Right lobe of liver (tissue), 6 donors: ENCODE measurements at regions not wholly inside any gene's neighbourhood (a gene's known extent, or its start where the extent isn't known, plus 50 kb on each side); places are given as distances from the start of the nearest gene placed in this dataset.
A peak's percentile ranks its signal among the peaks of the same experiment; 100 is the strongest.

Experiments
- ATAC-seq, 4 donors: fragments of 200-7000 bp; cut with Tn5 transposase; one replicate each; pipeline ENCODE4 v1.9.1; 2020; ENCODE audit warnings: mild to moderate bottlenecking in 4 of 4, moderate library complexity in 4 of 4
- DNase-seq, 3 donors: peaks; one replicate each; pipeline ENCODE4 v3.0.0-alpha.2; 2020
- H3K27ac ChIP-seq, 3 donors: fragments of 200-600 bp; one replicate each; pipeline ENCODE4 v1.8.0; 2022
- H3K27me3 ChIP-seq, 2 donors: fragments of 200-600 bp; one replicate each; pipeline ENCODE4 v1.8.0; 2022
- H3K36me3 ChIP-seq, 4 donors: fragments of 200-600 bp; sonication (generic) in 1 of 4; one replicate each; pipeline versions ENCODE4 v1.5.1 to v1.8.0; 2017 to 2022; ENCODE audit warnings: control low read depth in 1 of 4
- H3K4me1 ChIP-seq, 4 donors: fragments of 200-600 bp; sonication (generic) in 1 of 4; one replicate each; pipeline versions ENCODE4 v1.5.1 to v1.8.0; 2017 to 2022; ENCODE audit warnings: control low read depth in 1 of 4
- H3K4me3 ChIP-seq, 3 donors: fragments of 200-600 bp; one replicate each; pipeline ENCODE4 v1.8.0; 2022
- H3K9me3 ChIP-seq, 4 donors: fragments of 200-600 bp; sonication (generic) in 1 of 4; one replicate each; pipeline versions ENCODE4 v1.5.1 to v1.8.0; 2017 to 2022; ENCODE audit warnings: control low read depth in 1 of 4
- POLR2A ChIP-seq: fragments of 450-650 bp; IDR thresholded peaks from one replicate; pipeline ENCODE4 v1.6.1; 2017; ENCODE audit warnings: antibody characterized with exemption, mild to moderate bottlenecking
- WGBS: methylation state at CpG from one replicate; pipeline ENCODE4 v1.1.6; 2018; ENCODE audit warnings: low coverage, low lambda C conversion rate; ENCODE audit not compliant: insufficient coverage; ENCODE audit errors: missing lambda C conversion rate; 5-methylcytosine and 5-hydroxymethylcytosine counted together
- intact Hi-C, 2 donors: fragments of 100-400 bp; cut with DNase I; formaldehyde crosslinking; loops; one replicate each; pipeline versions ENCODE4 v1.11.2 to v1.14.1; 2022
- TF ChIP-seq, protein P1 (sequence below), 4 donors: fragments of 200-600 bp in 3 of 4; fragments of 450-650 bp in 1 of 4; IDR thresholded peaks; one replicate each; pipeline versions ENCODE4 v1.5.1 to v1.8.0; 2016 to 2022; ENCODE audit warnings: antibody characterized with exemption in 4 of 4, mild to moderate bottlenecking in 2 of 4
- donor health status: DM: no; HTN: yes; CAD: no.
- donor health status: DM: no; HTN: no; CAD: no.
- donor health status: DM: no; HTN: no; CAD: no.
- donor health status: DM: no; HTN: yes; CAD: no.
- donor health status: DM: no; HTN: yes; CAD: no.

DNA sequence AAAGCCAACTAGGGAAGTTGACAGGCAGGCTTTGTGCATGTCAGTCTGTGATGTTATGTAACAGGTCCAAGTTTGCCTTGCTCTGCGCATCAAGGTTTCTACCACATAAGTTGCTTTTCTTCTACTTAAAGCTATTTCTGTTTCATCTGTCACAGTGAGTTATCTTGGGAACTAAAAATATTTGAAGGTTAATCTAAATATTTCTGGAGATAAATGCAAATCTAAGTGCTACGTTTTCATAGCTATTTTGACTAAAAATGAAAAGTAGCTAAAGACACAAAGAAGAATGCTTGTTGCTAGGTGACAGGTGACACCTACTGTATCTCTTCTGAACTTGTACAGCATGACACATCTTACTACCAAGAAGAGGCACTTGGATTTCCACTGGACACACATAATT is 135.6 kb downstream of the KLF12 start:
- no peak for DNase-seq
- 32% methylated on average over 2 of the region's 2 CpGs for WGBS
- H3K4me1 ChIP-seq, result no peaks in the 10 kb centered on the region
- no peak overlapping the region for H3K27ac ChIP-seq
- no peak for TF ChIP-seq POLR2A
- TF ChIP-seq, protein P1, sequence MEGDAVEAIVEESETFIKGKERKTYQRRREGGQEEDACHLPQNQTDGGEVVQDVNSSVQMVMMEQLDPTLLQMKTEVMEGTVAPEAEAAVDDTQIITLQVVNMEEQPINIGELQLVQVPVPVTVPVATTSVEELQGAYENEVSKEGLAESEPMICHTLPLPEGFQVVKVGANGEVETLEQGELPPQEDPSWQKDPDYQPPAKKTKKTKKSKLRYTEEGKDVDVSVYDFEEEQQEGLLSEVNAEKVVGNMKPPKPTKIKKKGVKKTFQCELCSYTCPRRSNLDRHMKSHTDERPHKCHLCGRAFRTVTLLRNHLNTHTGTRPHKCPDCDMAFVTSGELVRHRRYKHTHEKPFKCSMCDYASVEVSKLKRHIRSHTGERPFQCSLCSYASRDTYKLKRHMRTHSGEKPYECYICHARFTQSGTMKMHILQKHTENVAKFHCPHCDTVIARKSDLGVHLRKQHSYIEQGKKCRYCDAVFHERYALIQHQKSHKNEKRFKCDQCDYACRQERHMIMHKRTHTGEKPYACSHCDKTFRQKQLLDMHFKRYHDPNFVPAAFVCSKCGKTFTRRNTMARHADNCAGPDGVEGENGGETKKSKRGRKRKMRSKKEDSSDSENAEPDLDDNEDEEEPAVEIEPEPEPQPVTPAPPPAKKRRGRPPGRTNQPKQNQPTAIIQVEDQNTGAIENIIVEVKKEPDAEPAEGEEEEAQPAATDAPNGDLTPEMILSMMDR (IDR thresholded peaks at IDR 0.05), result no peak
- H3K27me3 ChIP-seq, result no peaks in the 10 kb centered on the region
- H3K4me3 ChIP-seq, result no peak overlapping the region
- H3K36me3 ChIP-seq, result no peaks in the 10 kb centered on the region
- no peaks in the 10 kb centered on the region for H3K9me3 ChIP-seq
- intact Hi-C loops, result no loop called here
- ATAC-seq, result no peak

DNA sequence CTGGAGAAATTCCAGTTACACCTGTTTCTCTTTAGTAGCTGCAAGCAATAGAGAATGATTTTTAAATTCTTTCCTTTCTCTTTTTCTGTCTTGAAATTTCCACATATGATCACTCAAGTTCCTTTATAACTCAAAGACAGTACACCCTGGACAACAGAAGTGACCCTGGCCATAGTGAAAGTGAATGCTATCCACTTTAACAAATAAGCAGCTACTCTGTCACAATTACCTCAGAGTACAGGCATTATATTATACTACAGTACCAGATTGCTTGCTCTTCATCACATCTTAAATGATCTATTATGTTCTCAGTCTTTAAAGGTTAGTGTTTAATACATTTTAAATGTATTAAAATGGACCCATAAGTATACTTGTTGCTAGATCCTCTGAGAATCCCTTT is 136.2 kb downstream of the KLF12 start:
- intact Hi-C loops, result no loop called here
- Histone ChIP-seq H3K36me3 (no peaks in the 10 kb centered on the region), H3K27me3 (no peaks in the 10 kb centered on the region), H3K4me3 (no peak overlapping the region), H3K9me3 (no peaks in the 10 kb centered on the region), H3K4me1 (no peaks in the 10 kb centered on the region), H3K27ac (no peak overlapping the region)
- peak; percentile 38 to 77 (median 56) for ATAC-seq
- TF ChIP-seq, protein P1 (IDR thresholded peaks at IDR 0.05), result no peak
- no peak for TF ChIP-seq POLR2A
- DNase-seq, result no peak

DNA sequence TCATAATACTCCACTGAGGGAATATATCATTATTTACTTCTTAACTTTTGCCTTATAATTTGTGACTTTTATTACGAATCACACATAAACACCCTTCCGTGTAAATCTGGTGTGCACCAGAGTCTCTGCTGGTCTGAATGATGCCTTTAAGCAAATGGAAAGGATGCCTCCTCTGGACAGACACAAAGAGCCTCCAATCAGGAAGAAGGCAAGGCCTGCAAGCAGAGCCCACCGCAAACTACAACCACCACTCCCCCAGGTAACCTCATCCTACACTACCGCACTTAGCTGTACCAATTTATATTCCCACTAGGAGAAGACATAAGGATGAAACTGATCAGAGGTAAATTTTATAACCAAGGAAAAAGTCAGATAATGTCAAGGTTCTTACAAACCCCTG is 137.6 kb downstream of the KLF12 start:
- no peaks in the 10 kb centered on the region for H3K36me3 ChIP-seq
- no peak overlapping the region for H3K27ac ChIP-seq
- ATAC-seq (no peak), DNase-seq (no peak)
- 77% methylated on average over 4 of the region's 4 CpGs for WGBS
- no peaks in the 10 kb centered on the region for H3K4me1 ChIP-seq
- no peaks in the 10 kb centered on the region for H3K27me3 ChIP-seq
- no peaks in the 10 kb centered on the region for H3K9me3 ChIP-seq
- intact Hi-C loops, result no loop called here
- TF ChIP-seq, protein P1 (IDR thresholded peaks at IDR 0.05), result no peak
- TF ChIP-seq POLR2A, result no peak
- no peak overlapping the region for H3K4me3 ChIP-seq

DNA sequence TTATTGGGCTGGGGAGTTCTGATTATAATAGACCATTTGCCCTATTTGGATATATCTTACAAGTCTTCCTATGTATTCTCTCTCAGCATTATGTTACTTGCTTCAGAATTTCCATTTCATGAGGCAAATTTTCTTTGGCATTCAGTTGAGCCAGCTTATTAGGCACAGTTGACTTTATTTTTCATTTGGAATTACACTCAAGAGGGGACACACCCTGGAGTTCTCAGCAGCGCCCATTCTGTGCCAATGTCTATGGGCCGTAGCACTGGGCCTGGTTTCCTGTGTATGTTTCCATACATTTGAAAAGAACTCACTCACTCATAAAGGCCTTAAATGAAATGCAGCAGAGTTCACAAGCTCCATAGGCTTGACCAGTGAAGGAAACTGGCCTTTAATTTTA is 138.5 kb downstream of the KLF12 start:
- no peak for ATAC-seq

DNA sequence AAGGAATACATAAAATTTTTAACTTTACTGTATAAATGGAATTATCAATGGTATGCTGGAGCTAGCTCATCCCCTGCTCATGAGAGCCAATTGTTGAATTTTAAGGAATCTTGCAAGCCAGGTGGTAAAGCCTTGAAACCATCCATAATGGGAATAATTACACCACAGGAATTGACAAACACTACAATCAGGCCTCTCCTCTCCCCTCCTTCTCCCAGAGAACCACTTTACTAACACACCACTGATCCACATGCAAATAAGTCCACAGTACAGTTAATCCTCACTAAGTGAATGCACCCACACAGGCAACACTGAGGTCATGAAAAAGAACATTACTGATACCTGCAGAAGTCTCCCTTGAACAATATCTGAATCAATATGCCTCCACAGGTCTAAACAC is 140.5 kb downstream of the KLF12 start:
- no peak overlapping the region for H3K4me3 ChIP-seq
- no peaks in the 10 kb centered on the region for H3K36me3 ChIP-seq
- no peak for DNase-seq
- ATAC-seq, result no peak
- no peaks in the 10 kb centered on the region for H3K9me3 ChIP-seq
- H3K27ac ChIP-seq, result no peak overlapping the region
- H3K4me1 ChIP-seq, result peaks cover 0 to 11% (median 0%) of the 10 kb centered on the region in 4 donors
- intact Hi-C loops, result no loop called here
- TF ChIP-seq, protein P1 (IDR thresholded peaks at IDR 0.05), result no peak
- no peak for TF ChIP-seq POLR2A
- no peaks in the 10 kb centered on the region for H3K27me3 ChIP-seq

More for the DNA sequence above, 138.5 kb downstream of the KLF12 start:
- no peaks in the 10 kb centered on the region for H3K27me3 ChIP-seq
- no peaks in the 10 kb centered on the region for H3K36me3 ChIP-seq
- DNase-seq, result no peak
- intact Hi-C loops, result no loop called here
- H3K27ac ChIP-seq, result no peak overlapping the region
- no peaks in the 10 kb centered on the region for H3K4me1 ChIP-seq
- H3K9me3 ChIP-seq, result no peaks in the 10 kb centered on the region
- 92% methylated on average over 2 of the region's 2 CpGs for WGBS
- TF ChIP-seq, protein P1 (IDR thresholded peaks at IDR 0.05), result no peak
- no peak for TF ChIP-seq POLR2A
- H3K4me3 ChIP-seq, result no peak overlapping the region
